ENCODE measurements at regions not wholly inside any gene's neighbourhood (a gene's known extent, or its start where the extent isn't known, plus 50 kb on each side); places are given as distances from the start of the nearest gene placed in this dataset.

- TF ChIP-seq, protein P1, sequence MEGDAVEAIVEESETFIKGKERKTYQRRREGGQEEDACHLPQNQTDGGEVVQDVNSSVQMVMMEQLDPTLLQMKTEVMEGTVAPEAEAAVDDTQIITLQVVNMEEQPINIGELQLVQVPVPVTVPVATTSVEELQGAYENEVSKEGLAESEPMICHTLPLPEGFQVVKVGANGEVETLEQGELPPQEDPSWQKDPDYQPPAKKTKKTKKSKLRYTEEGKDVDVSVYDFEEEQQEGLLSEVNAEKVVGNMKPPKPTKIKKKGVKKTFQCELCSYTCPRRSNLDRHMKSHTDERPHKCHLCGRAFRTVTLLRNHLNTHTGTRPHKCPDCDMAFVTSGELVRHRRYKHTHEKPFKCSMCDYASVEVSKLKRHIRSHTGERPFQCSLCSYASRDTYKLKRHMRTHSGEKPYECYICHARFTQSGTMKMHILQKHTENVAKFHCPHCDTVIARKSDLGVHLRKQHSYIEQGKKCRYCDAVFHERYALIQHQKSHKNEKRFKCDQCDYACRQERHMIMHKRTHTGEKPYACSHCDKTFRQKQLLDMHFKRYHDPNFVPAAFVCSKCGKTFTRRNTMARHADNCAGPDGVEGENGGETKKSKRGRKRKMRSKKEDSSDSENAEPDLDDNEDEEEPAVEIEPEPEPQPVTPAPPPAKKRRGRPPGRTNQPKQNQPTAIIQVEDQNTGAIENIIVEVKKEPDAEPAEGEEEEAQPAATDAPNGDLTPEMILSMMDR (IDR thresholded peaks at IDR 0.05) = no peak
- TF ChIP-seq POLR2A (IDR thresholded peaks at IDR 0.05) = no peak
- Histone ChIP-seq H3K4me3 (no peak overlapping the region), H3K27me3 (no peaks in the 10 kb centered on the region), H3K4me1 (no peaks in the 10 kb centered on the region), H3K9me3 (no peaks in the 10 kb centered on the region), H3K27ac (no peak overlapping the region), H3K36me3 (no peaks in the 10 kb centered on the region)
- WGBS, 2 donors = 69 to 86% methylated on average over 12 to 16 of the region's 17 CpGs
- no peak for DNase-seq
- intact Hi-C loops (cut with DNase I) = no loop called here
Measured at GRCh38 chr14:39626589-39627576, 194.7 kb upstream of the FBXO33 start.

DNA sequence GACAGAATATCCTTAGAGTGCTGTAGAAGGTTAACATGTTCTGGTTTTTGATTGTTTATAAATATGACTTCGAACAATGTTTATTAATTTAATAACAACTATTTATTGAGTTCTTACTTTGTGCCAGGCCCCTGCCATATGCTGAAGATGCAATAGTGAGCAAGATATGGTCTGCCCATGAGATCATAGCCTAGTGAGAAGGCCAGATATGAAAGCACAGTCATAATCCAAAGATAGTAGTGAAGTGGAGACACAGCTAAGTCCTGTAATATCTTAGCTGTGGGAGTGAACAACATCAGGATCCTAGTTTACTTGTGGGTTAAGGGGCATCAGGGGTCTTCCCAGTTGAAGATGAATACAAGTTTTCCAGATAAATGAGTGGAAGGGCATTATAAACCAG is 189.4 kb upstream of the FBXO33 start:
- no peaks in the 10 kb centered on the region for H3K4me1 ChIP-seq
- TF ChIP-seq, protein P1 (IDR thresholded peaks at IDR 0.05) = no peak
- no peak for TF ChIP-seq POLR2A (IDR thresholded peaks at IDR 0.05)
- no peaks in the 10 kb centered on the region for H3K27me3 ChIP-seq
- intact Hi-C loops (cut with DNase I) = no loop called here
- H3K27ac ChIP-seq = no peak overlapping the region
- H3K36me3 ChIP-seq = no peaks in the 10 kb centered on the region
- no peak overlapping the region for H3K4me3 ChIP-seq
- no peak for DNase-seq
- no peaks in the 10 kb centered on the region for H3K9me3 ChIP-seq
- WGBS, 2 donors = 69 to 78% methylated on average over 1 of the region's 1 CpG

GRCh38 chr14:39621223-39621622 is 189.0 kb upstream of the FBXO33 start:
- H3K4me3 ChIP-seq = no peak overlapping the region
- H3K4me1 ChIP-seq = no peaks in the 10 kb centered on the region
- TF ChIP-seq POLR2A (IDR thresholded peaks at IDR 0.05) = no peak
- TF ChIP-seq, protein P1 (IDR thresholded peaks at IDR 0.05) = no peak
- no peak for DNase-seq
- no peak overlapping the region for H3K27ac ChIP-seq
- H3K36me3 ChIP-seq = no peaks in the 10 kb centered on the region
- intact Hi-C loops (cut with DNase I) = no loop called here
- H3K9me3 ChIP-seq = no peaks in the 10 kb centered on the region
- no peaks in the 10 kb centered on the region for H3K27me3 ChIP-seq
- 53 to 57% methylated on average over 2 of the region's 2 CpGs for WGBS, 2 donors

DNA sequence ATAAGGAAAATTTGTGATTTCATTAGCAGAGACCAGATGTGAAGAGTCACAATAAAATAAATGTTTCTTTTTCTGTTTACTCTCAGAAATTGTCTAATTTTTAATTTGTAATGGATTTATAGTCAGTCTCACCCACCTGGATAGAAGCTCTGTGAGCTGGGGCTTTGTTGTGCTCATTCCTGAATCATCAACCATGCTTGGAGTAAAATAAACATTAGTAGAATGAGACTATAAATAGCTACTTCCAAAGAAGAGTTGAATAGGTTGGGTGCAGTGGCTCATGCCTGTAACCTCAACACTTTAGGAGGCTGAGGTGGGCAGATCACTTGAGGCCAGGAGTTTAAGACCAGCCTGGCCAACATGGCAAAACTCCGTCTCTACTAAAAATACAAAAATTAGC is 185.3 kb upstream of the FBXO33 start:
- no peak for TF ChIP-seq POLR2A (IDR thresholded peaks at IDR 0.05)
- TF ChIP-seq, protein P1 (IDR thresholded peaks at IDR 0.05) = no peak
- Histone ChIP-seq H3K27ac (no peak overlapping the region), H3K4me1 (no peaks in the 10 kb centered on the region), H3K27me3 (no peaks in the 10 kb centered on the region), H3K36me3 (no peaks in the 10 kb centered on the region), H3K4me3 (no peak overlapping the region), H3K9me3 (no peaks in the 10 kb centered on the region)
- WGBS, 2 donors = 80 to 92% methylated on average over 1 of the region's 1 CpG
- DNase-seq = no peak
- intact Hi-C loops (cut with DNase I) = no loop called here

DNA sequence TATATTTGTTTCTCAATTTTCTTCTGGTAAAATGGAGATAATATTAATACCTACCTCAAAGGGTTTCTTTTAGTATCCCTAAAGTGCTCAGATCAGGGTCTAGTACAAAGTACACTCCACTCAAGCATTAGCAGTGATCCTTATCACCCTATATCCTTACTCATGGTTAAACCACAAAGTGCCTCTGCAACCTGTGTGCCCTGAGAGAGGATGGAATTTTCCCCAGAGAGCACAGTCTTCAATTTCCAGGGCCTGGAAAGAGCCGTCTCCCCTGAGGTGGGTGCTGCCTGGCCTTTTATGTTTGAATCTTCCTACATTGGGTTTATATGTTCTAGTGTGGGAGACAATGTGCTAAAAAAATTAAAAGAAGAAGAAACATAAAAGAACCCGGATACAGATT is 183.1 kb upstream of the FBXO33 start:
- intact Hi-C loops (cut with DNase I) = no loop called here
- no peak overlapping the region for H3K27ac ChIP-seq
- no peaks in the 10 kb centered on the region for H3K4me1 ChIP-seq
- TF ChIP-seq POLR2A (IDR thresholded peaks at IDR 0.05) = no peak
- TF ChIP-seq, protein P1 (IDR thresholded peaks at IDR 0.05) = no peak
- no peaks in the 10 kb centered on the region for H3K36me3 ChIP-seq
- no peak for DNase-seq
- 63 to 75% methylated on average over 2 of the region's 2 CpGs for WGBS, 2 donors
- H3K9me3 ChIP-seq = peaks cover 0 to 10% (median 0%) of the 10 kb centered on the region in 3 donors
- no peaks in the 10 kb centered on the region for H3K27me3 ChIP-seq
- H3K4me3 ChIP-seq = no peak overlapping the region
